Stimulated activated CD4-positive, alpha-beta T cell treated with anti-CD3 and anti-CD28 coated beads, Interleukin-2, amount 100 ng/mL, for 24 hours (primary cell): ENCODE measurements at regions not wholly inside any gene's neighbourhood (a gene's known extent, or its start where the extent isn't known, plus 50 kb on each side); places are given as distances from the start of the nearest gene placed in this dataset.
A peak's percentile ranks its signal among the peaks of the same experiment; 100 is the strongest.
"Not testable (repeated sequence)": the region's sequence is repeated elsewhere in the genome, so short reads cannot be mapped to it uniquely, and the experiment has no call there.

Experiments used
- DNase-seq, 2 donors: peaks; one replicate each; pipeline ENCODE4 v3.0.0-alpha.2; 2020

DNA sequence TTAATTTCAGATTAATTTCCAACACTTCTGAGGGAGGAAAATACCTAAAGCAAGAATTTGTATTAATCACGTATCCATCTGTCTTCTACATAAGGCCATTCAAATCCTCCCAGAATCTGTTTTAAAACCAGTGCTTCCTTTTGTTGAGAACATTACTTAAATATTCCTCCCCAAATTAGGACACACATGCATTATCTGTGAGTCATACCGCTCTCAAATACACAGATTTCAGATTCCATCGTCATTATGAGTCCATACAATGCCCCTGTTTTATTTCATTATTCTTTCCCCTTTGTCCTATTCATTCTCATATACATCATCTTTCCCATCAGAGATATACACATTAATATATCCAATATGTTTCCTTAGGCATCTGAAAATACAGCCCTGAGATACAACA lies 57.3 kb upstream of the PRSS12 start:
- DNase-seq = no peak

DNA sequence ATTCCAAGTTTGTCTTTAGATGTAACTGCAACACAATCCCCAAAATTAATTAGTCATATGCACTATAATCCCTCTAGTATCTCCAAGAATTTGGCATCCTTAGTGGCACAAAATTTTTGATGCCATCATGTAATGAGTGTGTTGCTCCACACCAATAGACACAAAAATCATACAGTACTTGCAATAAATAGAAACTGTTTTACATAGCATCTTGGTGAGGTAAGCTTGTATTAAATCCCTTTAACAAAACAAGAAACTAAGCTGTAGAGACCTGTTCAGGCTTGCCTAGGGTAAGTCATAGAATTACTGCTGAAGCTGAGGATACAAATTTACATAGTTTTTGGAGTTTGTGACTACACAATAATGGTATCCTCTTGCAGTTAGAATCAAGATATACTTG lies 64.5 kb upstream of the PRSS12 start:
- no peak for DNase-seq

DNA sequence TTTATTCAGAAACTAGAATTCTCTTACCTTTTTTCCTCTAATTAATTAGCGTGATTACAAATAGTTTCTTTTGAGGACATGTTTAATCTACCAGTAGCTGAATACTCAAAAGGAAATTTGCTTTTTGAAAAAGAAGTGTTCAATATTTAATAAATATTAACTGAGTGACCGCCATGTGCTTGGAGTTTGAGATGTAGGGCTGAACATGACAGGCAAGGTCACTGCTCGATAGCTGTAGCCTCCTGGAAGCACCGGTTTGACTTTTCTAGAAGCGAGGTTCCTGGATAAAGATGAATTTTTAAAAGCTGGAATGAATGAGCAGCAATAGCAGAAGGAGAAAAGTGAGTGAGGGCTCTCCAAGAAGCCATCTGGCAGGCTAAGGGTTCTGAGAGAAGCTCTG lies 65.0 kb upstream of the PRSS12 start:
- DNase-seq = not testable (repeated sequence)

DNA sequence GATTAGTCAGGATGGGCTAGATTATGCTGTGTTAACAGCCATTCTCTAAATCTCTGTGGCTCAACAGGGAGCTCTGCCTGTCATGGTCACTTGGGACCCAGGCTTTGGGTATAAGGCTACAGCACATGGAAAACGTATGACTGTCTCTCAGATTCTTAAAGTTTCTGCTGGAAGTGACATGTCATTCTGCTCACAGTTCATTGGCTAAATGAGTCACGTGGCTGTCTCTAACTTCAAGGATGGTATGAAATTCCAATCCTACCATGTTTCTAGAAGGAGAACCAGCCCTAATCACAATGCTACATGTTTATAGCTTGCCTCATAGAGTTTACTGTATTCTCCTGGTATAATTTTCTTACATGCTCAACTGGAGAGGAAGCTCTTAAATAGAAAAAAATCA lies 65.6 kb upstream of the PRSS12 start:
- not testable (repeated sequence) for DNase-seq

DNA sequence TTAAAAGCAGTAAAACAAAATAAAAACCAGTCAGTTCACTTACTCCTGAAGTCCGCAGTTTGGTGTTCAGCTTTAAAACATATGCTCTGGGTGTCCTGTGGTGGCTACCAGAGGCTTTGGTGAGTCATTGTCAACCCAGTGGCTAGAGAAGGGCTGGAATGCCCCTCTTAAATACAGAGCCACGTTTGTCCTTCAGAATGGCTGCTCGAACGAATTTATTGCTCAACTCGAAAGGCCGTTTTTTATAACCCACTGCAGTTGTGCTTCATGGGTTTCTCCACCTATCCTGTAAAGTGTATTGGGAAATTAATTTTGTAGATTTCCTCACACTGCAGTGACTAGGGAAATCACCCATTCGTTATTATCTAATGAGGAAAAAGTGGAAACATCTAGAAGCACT lies 66.8 kb upstream of the PRSS12 start:
- DNase-seq = not testable (repeated sequence)

DNA sequence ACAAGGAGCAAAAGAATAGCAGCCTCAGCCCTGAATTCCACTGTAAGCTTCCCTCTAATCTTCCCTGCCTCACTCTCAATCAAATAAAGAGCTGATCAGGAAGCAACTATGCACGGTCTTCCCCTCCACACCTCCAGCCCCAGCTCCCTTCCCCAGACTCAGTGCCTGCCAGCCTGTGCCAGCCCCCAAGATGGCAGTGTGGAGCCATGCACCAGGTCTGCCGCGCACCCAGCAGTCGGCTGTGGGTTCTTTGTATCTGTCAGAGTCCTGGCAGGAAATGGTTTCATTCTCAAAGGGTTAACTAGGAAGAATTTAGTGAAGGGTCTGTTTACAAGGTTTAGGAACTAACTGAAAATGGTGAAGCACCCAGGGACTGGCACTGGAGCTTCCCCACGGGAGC lies 71.3 kb upstream of the PRSS12 start:
- DNase-seq = peak; percentile 30 to 64

DNA sequence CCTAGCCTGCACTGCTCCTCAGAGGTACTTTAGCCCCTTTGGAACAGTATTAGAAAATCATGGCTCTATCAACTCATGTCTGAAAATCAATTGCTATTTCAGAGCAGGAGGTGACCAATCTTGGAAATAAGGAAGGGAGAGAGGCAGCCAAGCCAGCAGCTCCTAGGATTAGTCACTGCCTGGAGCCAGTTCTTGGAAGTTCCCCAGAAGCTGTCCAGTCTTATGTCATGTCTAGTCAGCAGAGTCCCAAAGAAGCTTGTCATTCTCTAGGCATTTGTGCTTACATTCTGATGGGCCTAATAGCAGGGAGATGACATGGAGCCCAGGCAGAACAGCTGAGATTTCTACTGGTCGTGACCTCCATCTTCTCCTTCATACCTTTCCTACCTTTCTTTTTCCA lies 76.1 kb upstream of the PRSS12 start:
- not testable (repeated sequence) for DNase-seq

DNA sequence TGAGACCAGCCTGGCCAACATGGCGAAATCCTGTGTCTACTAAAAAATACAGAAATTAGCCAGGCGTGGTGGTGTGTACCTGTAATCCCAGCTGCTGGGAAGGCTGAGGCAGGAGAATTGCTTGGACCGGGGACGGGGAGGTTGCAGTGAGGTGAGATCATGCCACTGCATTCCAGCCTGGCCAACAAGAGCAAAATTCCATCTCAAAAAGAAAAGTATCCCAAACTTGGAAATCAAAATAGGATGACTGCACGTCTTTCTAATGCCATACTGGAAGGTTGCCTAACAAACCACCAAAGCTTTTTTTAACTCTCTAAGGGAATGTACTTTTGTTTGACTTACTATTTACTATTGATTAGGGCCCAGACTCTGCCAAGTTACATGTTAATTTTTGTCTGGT lies 79.6 kb upstream of the PRSS12 start:
- not testable (repeated sequence) for DNase-seq

DNA sequence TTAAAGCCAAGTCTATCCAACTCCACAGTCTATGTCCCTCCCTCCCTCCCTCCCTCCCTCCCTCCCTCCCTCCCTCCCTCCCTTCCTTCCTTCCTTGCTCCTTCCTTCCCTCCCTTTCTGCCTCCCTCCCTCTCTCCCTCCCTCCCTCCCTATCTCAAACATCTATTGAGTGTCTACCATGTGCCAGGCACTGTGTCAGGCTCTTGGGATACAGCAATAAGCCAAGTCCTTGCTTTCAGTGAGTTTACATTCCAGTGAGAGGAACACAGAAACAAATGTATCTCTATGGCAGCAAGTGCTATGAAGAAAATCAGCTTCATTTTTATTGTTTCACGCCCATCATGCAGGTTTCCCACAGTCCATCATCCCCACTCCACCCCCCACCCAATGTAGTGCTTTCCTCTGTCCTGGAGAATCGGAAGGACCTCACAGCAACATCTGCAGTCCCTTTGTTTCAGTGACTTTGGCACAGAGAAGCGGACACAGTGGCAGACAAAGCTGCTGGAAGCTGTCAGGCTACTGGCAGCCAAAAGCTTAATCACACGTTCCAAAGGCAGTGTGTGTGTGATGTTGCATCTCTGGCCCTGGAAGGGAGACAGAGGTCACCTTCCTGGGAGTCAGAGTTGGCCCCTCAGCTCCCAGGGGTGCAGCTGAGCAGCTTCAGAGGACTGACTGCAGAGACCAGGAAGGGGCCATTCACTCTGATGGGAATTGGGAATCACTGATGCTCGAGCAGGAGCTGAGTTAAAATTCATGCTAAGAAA lies 81.0 kb upstream of the PRSS12 start:
- not testable (repeated sequence) for DNase-seq

DNA sequence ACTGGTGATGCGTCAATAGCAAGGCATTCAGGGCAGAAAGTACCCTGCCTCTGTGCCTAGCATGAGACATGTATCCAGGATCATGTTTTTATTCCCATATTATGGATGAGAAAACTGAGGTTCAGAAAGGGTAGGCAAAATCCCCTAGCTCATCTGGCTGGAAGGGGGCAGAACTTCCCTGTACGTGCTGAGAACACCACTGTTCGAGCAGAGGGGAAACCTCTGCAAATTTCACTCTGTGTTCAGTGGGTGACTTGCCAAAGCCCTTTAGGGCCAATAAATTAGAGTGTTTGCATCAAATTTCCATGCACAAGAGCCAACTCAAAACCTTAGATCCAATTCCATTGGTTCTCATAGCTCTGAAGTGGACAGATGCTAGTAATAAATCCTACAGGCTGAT lies 82.6 kb upstream of the PRSS12 start:
- not testable (repeated sequence) for DNase-seq

DNA sequence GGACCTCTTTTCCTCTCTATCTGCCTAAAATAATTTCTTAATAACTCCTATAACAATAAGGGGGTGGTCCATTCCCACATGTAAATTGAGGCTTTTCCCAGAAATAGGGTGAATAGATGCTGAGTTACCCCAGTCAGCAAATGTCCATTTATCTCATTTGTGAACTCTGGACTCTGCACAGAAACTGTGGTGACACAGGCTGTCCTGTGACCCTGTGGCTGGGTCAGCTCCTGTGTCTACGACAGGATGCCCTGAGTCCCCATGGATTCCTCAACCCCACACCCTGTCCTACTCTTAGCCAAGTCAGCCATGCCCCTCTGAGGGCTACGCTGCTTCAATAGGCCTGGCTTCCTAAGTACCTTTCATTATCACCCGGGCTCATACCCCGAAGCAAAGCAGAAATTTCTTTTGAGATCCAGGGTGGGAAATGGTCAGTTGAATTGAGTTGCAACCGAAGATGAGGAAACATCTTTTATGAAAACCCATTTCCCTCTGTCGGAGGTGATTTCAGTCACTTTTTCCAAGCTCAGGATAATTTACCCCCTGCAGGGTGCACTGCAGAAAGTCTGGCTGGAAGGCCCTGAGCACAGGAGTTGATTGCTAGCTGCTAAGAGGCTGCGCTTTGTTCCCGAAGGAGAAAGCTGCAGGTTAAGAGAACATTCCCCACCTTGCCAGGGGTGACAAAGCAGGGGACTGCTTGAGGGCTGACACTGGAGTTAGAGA lies 89.5 kb upstream of the PRSS12 start:
- not testable (repeated sequence) for DNase-seq

DNA sequence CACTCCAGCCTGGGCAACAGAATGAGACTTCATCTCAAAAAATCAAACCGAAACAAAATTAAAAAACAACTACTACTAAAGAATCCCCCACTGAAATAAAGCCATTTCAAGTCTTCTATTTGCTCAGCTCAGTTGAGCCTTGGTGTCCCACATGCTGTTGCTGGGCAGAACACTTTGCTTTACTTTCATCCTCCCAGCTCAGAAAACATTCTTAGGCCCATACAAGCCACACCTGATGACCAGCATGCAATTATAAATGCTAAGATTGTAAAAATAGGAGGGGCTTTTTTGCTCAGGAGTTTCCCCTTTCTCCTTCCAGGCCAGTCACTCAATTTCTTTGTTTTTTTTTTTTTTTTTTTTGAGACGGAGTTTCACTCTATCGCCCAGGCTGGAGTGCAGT lies 94.6 kb upstream of the PRSS12 start:
- not testable (repeated sequence) for DNase-seq

DNA sequence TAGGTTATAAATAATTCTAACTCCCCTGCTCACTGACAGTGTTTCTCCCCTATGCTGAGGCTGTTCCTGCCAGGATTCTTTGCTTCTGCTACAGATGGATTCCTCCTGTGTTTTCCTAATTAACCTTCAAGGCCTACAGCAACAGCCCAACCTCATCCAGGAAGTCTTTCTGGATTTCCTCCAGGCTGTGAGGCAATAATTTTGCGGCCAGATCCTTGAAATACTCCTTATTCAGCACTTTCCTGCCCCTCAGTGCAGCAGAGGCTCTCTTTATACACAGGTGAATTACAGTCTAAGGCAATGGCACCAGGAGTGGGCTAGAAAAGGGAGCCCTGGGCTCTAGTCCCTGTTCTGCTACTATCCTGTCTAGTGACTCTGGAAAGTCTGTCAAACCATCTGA lies 102.1 kb upstream of the PRSS12 start:
- not testable (repeated sequence) for DNase-seq

DNA sequence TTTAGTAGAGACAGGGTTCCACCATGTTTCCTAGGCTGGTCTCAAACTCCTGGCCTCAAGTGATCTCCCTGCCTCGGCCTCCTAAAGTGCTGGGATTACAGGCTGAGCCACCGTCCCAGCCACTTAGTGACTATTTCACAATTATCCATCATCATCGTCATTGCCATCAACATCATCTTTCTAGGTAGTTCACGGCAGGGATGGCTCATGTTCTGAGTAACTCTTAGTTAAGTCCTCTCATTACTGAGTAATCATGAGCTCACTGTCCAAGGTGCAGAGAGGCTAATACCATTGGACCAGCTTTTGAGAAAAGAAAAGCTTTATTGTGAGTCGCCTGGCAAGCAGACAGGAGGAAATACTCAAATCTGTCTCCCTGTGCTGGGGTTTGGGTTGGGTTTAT lies 108.6 kb upstream of the PRSS12 start:
- not testable (repeated sequence) for DNase-seq

DNA sequence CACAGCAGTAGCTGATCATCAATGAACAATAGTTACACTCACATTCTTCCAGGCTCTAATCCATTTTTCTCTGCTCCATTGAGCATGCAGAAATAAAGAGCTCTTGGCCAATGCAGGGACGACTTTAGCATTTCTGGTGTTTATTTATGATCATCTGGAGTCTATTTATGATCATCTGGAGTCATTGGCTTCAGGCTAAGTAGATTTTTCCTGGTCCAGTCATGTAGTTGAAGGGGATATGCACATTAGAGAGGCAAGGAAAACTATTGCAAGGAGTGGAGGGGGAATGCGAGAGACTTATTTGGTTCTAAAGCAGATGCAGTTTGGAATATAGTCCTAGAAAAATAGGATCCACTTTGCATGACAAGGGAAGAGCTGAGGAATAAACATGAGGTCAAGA lies 113.0 kb upstream of the PRSS12 start:
- not testable (repeated sequence) for DNase-seq

DNA sequence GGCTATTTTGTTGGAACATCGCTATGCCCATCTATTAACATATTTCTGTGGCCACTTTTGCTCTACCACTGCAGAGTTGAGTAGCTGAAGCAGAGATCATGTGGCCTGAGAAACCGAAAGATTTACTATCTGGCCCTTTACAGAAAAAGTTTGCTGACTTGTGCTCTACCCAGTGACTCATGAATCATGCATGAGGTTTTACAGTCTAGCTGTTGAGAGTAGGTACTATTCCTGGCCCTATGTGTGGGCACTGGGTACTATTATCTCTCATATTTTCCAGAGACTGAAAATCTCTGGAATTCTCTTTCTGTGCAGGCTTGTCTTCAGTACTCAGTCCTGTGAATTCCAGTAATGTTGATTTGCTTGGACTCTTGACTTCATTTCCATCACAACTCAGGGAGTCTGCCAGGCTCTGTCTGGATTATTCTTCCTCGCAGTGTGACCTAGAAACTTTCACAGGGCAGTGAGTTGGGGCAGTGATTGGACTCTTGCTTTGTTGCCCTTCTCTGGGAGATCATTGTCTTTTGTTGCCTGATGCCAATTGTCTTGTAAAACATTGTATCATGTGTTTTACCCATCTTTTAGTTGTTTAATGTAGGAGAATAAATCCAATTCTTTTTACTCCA lies 121.3 kb upstream of the PRSS12 start:
- not testable (repeated sequence) for DNase-seq

DNA sequence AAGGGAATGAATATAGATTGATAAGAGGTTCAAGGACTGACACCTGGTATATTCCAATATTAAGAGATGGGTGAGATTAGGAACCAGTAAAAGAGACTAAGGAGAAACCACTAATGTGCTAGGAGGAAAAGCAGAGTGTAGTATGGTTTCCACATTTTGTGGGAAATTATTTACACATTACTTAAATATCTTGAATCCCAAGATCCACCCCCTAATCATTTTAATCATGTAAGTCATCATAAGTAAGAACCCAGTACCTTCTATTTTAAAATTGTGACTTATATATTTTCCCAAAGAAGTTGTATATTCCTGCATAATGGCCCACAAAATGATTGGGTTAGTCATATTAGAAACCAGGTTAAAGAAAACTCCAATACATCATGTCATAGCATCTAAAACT lies 122.0 kb upstream of the PRSS12 start:
- not testable (repeated sequence) for DNase-seq

DNA sequence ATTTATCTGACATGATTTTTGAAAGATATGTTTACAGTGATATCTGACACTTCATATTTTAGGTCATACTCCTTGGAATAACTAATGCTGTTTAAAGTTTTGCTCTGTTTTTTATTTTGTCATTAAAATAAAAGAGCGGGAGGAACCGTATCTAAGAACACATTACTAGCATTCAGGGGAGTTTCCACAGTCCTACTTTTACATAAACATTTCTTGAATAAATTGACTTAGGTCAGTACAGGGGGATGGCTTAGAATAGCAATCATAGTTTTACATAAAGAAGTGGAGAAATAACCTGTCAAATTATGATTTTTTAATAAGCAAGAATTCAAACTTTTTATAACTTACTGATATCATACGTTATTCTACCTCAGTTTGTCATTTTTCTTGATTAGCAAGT lies 123.1 kb upstream of the PRSS12 start:
- DNase-seq = not testable (repeated sequence)

DNA sequence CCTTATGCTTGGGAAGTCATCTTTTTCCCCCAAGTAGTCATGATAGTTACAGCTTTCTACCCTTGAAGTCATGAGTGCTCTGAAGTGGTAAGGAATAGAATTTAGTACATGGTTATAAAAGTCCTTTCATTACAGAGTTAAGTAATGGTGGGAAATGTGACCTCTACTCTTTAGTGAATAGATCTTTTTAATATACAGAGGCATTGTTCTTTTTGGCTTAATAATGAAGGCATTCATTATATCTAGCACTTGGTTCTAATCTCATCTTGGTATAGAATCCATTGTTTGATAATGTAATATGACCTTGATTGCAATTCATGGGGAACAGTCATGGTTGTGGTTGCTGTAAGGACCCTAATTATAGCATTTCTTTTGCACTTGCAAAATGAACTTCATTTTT lies 125.0 kb upstream of the PRSS12 start:
- DNase-seq = not testable (repeated sequence)

DNA sequence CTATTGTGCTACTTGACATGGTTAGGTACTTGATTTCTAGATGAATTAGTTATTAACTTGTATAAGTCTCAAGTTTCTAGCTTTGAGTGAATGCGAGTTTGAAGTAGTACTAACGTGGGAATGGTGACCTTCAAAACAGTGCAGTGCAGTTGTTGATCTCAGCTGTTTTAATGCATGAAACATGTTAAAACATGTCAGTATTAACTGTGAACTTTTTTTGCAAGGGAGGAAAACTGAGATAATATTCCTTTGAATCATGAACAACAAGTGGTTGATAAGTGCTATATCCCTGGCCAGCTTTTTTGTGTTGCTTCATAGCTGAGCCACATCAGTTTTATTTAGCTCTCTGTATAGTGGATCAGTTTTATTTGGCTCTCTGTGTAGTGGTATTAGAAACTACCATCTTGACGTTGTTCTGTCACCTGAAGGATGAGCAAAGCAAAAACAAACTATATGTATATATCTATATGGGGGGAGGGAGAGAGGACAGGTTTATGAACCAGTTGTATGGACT lies 133.1 kb upstream of the PRSS12 start:
- DNase-seq = not testable (repeated sequence)

DNA sequence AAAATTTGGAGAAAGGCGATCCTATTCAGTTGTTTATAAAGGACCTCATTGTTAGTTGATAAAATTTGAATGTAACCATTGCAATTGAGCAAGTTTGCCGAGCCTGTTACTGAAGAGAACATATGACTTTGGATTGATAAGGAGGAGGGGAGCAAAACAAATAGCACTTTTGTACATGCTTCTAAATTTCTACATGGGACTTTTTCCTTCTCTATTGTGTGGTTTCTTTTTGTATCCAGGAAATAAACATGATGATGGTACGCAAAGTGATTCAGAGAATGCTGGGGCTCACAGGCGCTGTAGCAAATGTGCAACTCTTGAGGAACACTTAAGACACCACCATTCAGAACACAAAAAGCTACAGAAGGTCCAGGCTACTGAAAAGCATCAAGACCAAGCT lies 140.2 kb upstream of the PRSS12 start:
- not testable (repeated sequence) for DNase-seq

DNA sequence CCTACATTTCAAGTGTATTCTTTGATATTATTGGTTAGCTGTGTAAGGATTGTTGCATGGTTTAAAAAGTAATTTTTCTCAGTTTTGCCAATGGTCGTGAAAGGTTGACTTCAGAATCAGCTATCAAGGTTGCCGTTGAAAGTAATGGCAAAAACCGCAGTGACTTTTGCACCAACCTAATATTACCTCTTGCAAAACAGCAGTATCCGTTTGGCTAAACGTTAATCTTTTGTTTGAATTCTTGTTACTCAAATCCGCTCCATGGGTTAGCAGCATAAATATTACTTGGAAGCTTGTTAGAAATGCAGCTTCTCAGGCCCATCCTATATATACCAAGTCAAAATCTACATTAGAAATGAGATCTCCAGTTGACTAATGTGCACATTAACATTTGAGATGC lies 141.6 kb upstream of the PRSS12 start:
- DNase-seq = not testable (repeated sequence)

DNA sequence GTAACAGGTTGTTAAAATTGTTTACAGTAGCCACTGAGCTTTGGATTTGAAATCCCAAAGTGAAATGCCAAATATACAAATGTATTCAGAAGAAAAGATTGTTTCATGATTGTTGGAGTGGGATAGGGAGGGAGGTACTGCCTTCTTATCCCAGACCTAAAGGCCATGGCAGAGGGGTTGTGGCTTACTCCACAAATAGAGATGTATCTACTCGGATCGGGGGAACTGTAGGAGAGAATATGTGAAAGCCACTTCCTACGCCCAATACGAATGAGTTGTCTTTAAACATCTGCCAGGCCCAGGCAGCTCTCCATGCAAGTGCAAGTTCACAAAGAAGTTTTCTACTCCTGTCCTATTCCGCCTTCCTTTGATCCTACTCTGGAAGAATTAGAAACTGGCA lies 150.2 kb upstream of the PRSS12 start:
- not testable (repeated sequence) for DNase-seq

DNA sequence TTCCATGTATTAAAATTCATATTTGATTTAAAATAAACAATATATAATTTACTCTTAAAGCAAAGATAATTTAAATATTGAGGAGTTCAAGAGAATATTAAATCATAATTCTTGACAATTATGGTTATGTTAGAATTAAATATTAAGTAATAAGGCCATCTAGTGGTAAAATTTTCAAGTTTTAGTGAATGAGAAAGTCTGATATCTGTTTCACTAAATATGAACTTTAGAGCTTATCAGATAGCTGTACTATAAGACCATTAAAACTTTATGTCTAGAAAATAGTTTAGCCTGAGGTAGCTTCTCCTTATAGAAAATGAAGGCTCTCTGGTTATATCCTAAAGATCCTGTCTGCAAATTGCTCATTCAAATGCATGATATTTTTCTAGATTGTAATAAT lies 152.1 kb upstream of the PRSS12 start:
- DNase-seq = not testable (repeated sequence)
